ENCODE measurements at regions not wholly inside any gene's neighbourhood (a gene's known extent, or its start where the extent isn't known, plus 50 kb on each side); places are given as distances from the start of the nearest gene placed in this dataset.
"Not testable (repeated sequence)": the region's sequence is repeated elsewhere in the genome, so short reads cannot be mapped to it uniquely, and the experiment has no call there.

GRCh38 chr1:60949154-60949825 lies 133.1 kb upstream of the NFIA start:
- peak; percentile 22 for DNase-seq

GRCh38 chr1:60948486-60948885 lies 133.9 kb upstream of the NFIA start:
- DNase-seq: no peak

- DNase-seq: no peak
Measured at GRCh38 chr1:60947367-60947766, 135.0 kb upstream of the NFIA start.

- DNase-seq: no peak
Measured at GRCh38 chr1:60942896-60943638, 139.3 kb upstream of the NFIA start.

- no peak for DNase-seq
Measured at GRCh38 chr1:60942291-60942690, 140.1 kb upstream of the NFIA start.

GRCh38 chr1:60940685-60941084 lies 141.7 kb upstream of the NFIA start:
- DNase-seq: not testable (repeated sequence)

GRCh38 chr1:60937720-60938119 lies 144.6 kb upstream of the NFIA start:
- DNase-seq: no peak

- no peak for DNase-seq
Measured at GRCh38 chr1:60936591-60937342, 145.6 kb upstream of the NFIA start.

- DNase-seq: peak; percentile 29
Measured at GRCh38 chr1:60936163-60936562, 146.2 kb upstream of the NFIA start.

- DNase-seq: no peak
Measured at GRCh38 chr1:60935599-60936110, 146.7 kb upstream of the NFIA start.

- no peak for DNase-seq
Measured at GRCh38 chr1:60930130-60930529, 152.2 kb upstream of the NFIA start.

- DNase-seq: peak; percentile 58
Measured at GRCh38 chr1:60924964-60925798, 157.2 kb upstream of the NFIA start.

- DNase-seq: no peak
Measured at GRCh38 chr1:60924165-60924564, 158.2 kb upstream of the NFIA start.

GRCh38 chr1:60923389-60924087 lies 158.8 kb upstream of the NFIA start:
- DNase-seq: no peak

- no peak for DNase-seq
Measured at GRCh38 chr1:60922304-60922703, 160.1 kb upstream of the NFIA start.

- DNase-seq: no peak
Measured at GRCh38 chr1:60921175-60921574, 161.2 kb upstream of the NFIA start.

GRCh38 chr1:60920561-60920960 lies 161.8 kb upstream of the NFIA start:
- no peak for DNase-seq

GRCh38 chr1:60918867-60919266 lies 163.5 kb upstream of the NFIA start:
- DNase-seq: no peak

- no peak for DNase-seq
Measured at GRCh38 chr1:60916906-60917305, 165.5 kb upstream of the NFIA start.

- peak; percentile 91 for DNase-seq
Measured at GRCh38 chr1:60916199-60916598, 166.2 kb upstream of the NFIA start.

- DNase-seq: no peak
Measured at GRCh38 chr1:60915441-60915840, 166.9 kb upstream of the NFIA start.

GRCh38 chr1:60914982-60915381 lies 167.4 kb upstream of the NFIA start:
- no peak for DNase-seq
